ENCODE measurements at regions not wholly inside any gene's neighbourhood (a gene's known extent, or its start where the extent isn't known, plus 50 kb on each side); places are given as distances from the start of the nearest gene placed in this dataset.

DNA sequence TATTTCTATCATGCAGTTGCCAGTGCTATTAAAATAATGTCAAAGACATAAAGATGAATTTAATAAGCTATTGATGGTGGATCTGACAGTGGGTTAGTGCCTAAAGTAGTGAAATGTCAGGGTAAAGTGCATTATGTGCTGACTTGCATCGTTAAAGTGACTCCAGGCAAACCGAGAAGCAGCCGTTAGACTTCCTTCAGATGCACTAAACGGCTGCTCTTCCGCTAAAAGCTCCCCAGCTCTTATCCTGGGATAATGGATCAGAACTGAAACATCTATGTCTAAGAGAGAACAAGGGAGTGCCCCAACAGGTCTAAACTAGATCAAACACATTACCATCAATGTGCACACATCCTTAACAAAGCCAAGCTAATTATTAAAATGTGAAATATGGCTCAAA lies 468.2 kb downstream of the NTRK2 start:
- TF ChIP-seq, protein P1, sequence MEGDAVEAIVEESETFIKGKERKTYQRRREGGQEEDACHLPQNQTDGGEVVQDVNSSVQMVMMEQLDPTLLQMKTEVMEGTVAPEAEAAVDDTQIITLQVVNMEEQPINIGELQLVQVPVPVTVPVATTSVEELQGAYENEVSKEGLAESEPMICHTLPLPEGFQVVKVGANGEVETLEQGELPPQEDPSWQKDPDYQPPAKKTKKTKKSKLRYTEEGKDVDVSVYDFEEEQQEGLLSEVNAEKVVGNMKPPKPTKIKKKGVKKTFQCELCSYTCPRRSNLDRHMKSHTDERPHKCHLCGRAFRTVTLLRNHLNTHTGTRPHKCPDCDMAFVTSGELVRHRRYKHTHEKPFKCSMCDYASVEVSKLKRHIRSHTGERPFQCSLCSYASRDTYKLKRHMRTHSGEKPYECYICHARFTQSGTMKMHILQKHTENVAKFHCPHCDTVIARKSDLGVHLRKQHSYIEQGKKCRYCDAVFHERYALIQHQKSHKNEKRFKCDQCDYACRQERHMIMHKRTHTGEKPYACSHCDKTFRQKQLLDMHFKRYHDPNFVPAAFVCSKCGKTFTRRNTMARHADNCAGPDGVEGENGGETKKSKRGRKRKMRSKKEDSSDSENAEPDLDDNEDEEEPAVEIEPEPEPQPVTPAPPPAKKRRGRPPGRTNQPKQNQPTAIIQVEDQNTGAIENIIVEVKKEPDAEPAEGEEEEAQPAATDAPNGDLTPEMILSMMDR (IDR thresholded peaks at IDR 0.05; ENCODE audit: insufficient read depth, low read length, poor library complexity, severe bottlenecking), result no peak
- TF ChIP-seq EZH2phosphoT487 (conservative IDR thresholded peaks at IDR 0.05; ENCODE audit: low read length), result no peak
